ENCODE measurements at regions not wholly inside any gene's neighbourhood (a gene's known extent, or its start where the extent isn't known, plus 50 kb on each side); places are given as distances from the start of the nearest gene placed in this dataset.

DNA sequence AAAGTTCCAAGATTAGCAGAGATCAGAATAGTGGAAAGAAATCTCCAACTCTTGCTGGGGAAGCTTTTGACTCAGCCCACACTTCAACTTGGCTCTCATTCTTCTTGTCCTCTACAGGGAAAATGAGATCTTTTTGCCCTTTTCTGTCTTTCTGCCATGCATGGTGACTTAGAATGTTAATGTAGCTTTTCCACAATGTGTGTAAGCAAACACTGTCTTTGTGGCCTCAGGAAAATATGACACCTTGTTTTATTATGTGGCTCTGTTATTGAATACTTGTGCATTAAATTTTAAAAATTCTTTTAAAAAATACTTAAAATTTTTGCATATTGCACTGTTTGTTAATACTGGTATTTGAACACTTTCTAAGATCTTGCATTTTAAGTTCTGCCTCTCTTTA, 65.4 kb upstream of the WDR75 start:
- intact Hi-C loops (cut with DNase I) = no loop called here
- no peak for TF ChIP-seq EP300 (IDR thresholded peaks at IDR 0.05)
- TF ChIP-seq, protein P1, sequence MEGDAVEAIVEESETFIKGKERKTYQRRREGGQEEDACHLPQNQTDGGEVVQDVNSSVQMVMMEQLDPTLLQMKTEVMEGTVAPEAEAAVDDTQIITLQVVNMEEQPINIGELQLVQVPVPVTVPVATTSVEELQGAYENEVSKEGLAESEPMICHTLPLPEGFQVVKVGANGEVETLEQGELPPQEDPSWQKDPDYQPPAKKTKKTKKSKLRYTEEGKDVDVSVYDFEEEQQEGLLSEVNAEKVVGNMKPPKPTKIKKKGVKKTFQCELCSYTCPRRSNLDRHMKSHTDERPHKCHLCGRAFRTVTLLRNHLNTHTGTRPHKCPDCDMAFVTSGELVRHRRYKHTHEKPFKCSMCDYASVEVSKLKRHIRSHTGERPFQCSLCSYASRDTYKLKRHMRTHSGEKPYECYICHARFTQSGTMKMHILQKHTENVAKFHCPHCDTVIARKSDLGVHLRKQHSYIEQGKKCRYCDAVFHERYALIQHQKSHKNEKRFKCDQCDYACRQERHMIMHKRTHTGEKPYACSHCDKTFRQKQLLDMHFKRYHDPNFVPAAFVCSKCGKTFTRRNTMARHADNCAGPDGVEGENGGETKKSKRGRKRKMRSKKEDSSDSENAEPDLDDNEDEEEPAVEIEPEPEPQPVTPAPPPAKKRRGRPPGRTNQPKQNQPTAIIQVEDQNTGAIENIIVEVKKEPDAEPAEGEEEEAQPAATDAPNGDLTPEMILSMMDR (IDR thresholded peaks at IDR 0.05) = no peak
- no peak for TF ChIP-seq POLR2AphosphoS5 (IDR thresholded peaks at IDR 0.05)
- no peak for TF ChIP-seq POLR2A (IDR thresholded peaks at IDR 0.05; ENCODE audit: low read depth)

DNA sequence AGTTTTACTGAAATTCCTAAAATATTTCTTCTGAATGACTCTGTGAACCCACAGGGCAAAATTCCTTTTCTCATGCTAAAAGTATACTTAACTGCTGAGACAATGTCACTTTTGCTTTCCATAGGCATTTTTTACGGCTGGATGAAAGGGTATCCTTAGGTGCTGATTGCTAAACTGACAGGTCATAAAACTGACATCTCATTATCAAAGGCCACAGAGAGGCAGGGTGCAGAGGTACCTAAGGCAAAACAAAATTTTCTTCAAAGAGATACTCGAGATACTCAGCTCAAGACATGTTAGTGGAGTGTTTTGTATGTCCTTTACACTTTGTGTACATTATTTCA, 62.0 kb upstream of the WDR75 start:
- peaks cover 0 to 20% (median 9%) of the 10 kb centered on the region in 4 donors for H3K4me1 ChIP-seq
- intact Hi-C loops (cut with DNase I) = no loop called here
- H3K36me3 ChIP-seq = no peaks in the 10 kb centered on the region
- no peaks in the 10 kb centered on the region for H3K27me3 ChIP-seq
- H3K27ac ChIP-seq (replicated peaks in 1 of 4) = no peak overlapping the region
- 51% methylated on average over 2 of the region's 2 CpGs for WGBS
- TF ChIP-seq, protein P1 (IDR thresholded peaks at IDR 0.05) = no peak
- TF ChIP-seq POLR2A (IDR thresholded peaks at IDR 0.05; ENCODE audit: low read depth) = no peak
- H3K9me3 ChIP-seq = no peaks in the 10 kb centered on the region
- no peak for DNase-seq (ENCODE audit: extremely low spot score)
- no peak overlapping the region for H3K4me3 ChIP-seq

More for the DNA sequence above, 65.4 kb upstream of the WDR75 start:
- Histone ChIP-seq H3K36me3 (no peaks in the 10 kb centered on the region), H3K27ac (replicated peaks in 1 of 4) (no peak overlapping the region), H3K4me1 (peaks cover 0 to 20% (median 9%) of the 10 kb centered on the region in 4 donors), H3K4me3 (no peak overlapping the region), H3K27me3 (no peaks in the 10 kb centered on the region), H3K9me3 (no peaks in the 10 kb centered on the region)
- DNase-seq (ENCODE audit: extremely low spot score) = no peak

DNA sequence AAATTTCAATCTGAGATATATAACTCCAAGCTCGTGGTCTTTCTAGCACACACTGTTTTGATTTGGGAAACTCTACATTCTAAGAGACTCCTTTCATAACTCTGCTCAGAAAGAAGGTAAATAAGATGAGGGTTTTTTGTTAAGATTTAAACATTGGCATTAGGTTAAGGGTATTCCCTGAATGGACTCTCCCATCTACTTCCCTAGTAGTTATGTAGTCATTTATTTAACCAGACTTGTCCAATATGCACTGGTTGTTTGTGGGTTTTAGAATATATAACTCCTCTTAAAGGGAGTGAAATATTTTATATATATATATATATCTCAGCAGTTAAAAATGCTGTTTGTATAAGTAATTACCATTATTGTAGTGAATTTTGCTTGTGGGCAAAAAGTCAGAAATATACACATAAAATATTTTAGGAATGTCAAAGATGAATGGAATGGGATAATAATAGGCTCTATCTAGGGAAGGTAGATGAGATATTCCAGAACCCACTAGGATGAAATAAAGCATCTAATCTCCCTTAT, 61.5 kb upstream of the WDR75 start:
- DNase-seq (ENCODE audit: extremely low spot score) = no peak
- H3K4me3 ChIP-seq = no peak overlapping the region
- peaks cover 0 to 20% (median 9%) of the 10 kb centered on the region in 4 donors for H3K4me1 ChIP-seq
- no peak overlapping the region for H3K27ac ChIP-seq (replicated peaks in 1 of 4)
- intact Hi-C loops (cut with DNase I) = no loop called here
- H3K9me3 ChIP-seq = no peaks in the 10 kb centered on the region
- TF ChIP-seq POLR2A (IDR thresholded peaks at IDR 0.05; ENCODE audit: low read depth) = no peak
- TF ChIP-seq EP300 (IDR thresholded peaks at IDR 0.05) = no peak
- TF ChIP-seq, protein P1 (IDR thresholded peaks at IDR 0.05) = no peak
- no peak for TF ChIP-seq POLR2AphosphoS5 (IDR thresholded peaks at IDR 0.05)
- H3K27me3 ChIP-seq = no peaks in the 10 kb centered on the region
- no peaks in the 10 kb centered on the region for H3K36me3 ChIP-seq
- WGBS = 74% methylated on average over 1 of the region's 1 CpG

DNA sequence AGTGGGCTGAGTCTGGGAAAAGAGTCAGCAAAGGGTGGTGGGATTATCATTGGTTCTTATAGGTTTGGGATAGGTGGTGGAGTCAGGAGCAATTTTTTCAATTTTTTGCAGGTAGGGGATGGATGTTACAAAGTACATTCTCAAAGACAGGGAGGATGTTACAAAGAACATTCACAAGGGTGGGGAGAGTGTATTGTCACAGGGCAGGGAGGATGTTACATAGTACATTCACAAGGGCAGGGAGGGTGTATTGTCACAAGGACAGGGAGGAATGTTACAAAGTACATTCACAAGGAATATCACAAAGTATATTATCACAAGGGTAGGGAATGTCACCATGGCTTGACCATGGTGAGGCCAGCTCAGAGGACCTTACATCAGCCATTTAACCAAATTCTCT, 58.6 kb upstream of the WDR75 start:
- H3K9me3 ChIP-seq = no peaks in the 10 kb centered on the region
- H3K4me3 ChIP-seq = no peak overlapping the region
- intact Hi-C loops (cut with DNase I) = no loop called here

DNA sequence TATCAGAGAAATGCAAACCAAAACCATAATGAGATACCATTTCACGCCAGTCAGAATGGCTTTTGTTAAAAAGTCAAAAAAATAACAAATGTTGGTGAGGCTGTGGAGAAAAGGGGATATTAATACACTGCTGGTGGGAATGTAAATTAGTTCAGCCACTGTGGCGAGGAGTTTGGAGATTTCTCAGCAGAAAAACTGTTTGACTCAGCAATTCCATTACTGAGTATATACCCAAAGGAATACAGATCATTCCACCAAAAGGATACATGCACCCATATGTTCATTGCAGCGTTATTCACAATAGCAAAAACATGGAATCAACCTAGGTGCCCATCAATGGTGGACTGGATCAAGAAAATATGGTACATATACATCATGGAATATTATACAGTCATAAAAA, 54.5 kb upstream of the WDR75 start:
- no peaks in the 10 kb centered on the region for H3K4me1 ChIP-seq
- no peak for DNase-seq (ENCODE audit: extremely low spot score)
- TF ChIP-seq, protein P1 (IDR thresholded peaks at IDR 0.05) = no peak
- TF ChIP-seq EP300 (IDR thresholded peaks at IDR 0.05) (no peak), POLR2A (IDR thresholded peaks at IDR 0.05; ENCODE audit: low read depth) (no peak), POLR2AphosphoS5 (IDR thresholded peaks at IDR 0.05) (no peak)
- no peaks in the 10 kb centered on the region for H3K9me3 ChIP-seq
- H3K4me3 ChIP-seq = no peak overlapping the region
- H3K27me3 ChIP-seq = no peaks in the 10 kb centered on the region
- 98% methylated on average over 3 of the region's 3 CpGs for WGBS
- H3K36me3 ChIP-seq = no peaks in the 10 kb centered on the region
- intact Hi-C loops (cut with DNase I) = no loop called here
- H3K27ac ChIP-seq (replicated peaks in 1 of 4) = no peak overlapping the region

More for the DNA sequence above, 58.6 kb upstream of the WDR75 start:
- peaks cover 0 to 13% (median 9%) of the 10 kb centered on the region in 4 donors for H3K4me1 ChIP-seq
- H3K27me3 ChIP-seq = no peaks in the 10 kb centered on the region
- H3K36me3 ChIP-seq = no peaks in the 10 kb centered on the region
- DNase-seq (ENCODE audit: extremely low spot score) = no peak
- TF ChIP-seq, protein P1 (IDR thresholded peaks at IDR 0.05) = no peak
- TF ChIP-seq POLR2A (IDR thresholded peaks at IDR 0.05; ENCODE audit: low read depth) = no peak
- TF ChIP-seq POLR2AphosphoS5 (IDR thresholded peaks at IDR 0.05) = no peak
- no peak for TF ChIP-seq EP300 (IDR thresholded peaks at IDR 0.05)
- no peak overlapping the region for H3K27ac ChIP-seq (replicated peaks in 1 of 4)

Measured in esophagus muscularis mucosa (tissue), 4 donors.